Neural cell (in vitro differentiated cells): ENCODE measurements at regions not wholly inside any gene's neighbourhood (a gene's known extent, or its start where the extent isn't known, plus 50 kb on each side); places are given as distances from the start of the nearest gene placed in this dataset.

Experiments
- EP300 ChIP-seq: fragments of 450-650 bp; conservative IDR thresholded peaks from 2 replicates; pipeline ENCODE4 v1.6.1; 2014; ENCODE audit warnings: antibody characterized with exemption, mild to moderate bottlenecking, moderate library complexity; ENCODE audit not compliant: poor library complexity, severe bottlenecking
- EZH2 ChIP-seq: fragments of 200-600, 300-800 bp; shearing (Covaris generic), sonication (generic); IDR thresholded peaks from 2 replicates; pipeline ENCODE4 v1.6.1; 2014; ENCODE audit warnings: antibody characterized with exemption, low read length, borderline replicate concordance, mild to moderate bottlenecking; ENCODE audit not compliant: insufficient read depth, poor library complexity, severe bottlenecking

- TF ChIP-seq EZH2 (no peak), EP300 (no peak)
These were observed 117.9 kb upstream of the MYOCD start for GRCh38 chr17:12547831-12548230.
